GM21390 (cell line): ENCODE measurements at regions not wholly inside any gene's neighbourhood (a gene's known extent, or its start where the extent isn't known, plus 50 kb on each side); places are given as distances from the start of the nearest gene placed in this dataset.

ENCODE experiments used
- ATAC-seq: cut with Tn5 transposase; IDR thresholded peaks from one replicate; pipeline ENCODE4 v1.9.1; 2021; ENCODE audit not compliant: unreplicated experiment

DNA sequence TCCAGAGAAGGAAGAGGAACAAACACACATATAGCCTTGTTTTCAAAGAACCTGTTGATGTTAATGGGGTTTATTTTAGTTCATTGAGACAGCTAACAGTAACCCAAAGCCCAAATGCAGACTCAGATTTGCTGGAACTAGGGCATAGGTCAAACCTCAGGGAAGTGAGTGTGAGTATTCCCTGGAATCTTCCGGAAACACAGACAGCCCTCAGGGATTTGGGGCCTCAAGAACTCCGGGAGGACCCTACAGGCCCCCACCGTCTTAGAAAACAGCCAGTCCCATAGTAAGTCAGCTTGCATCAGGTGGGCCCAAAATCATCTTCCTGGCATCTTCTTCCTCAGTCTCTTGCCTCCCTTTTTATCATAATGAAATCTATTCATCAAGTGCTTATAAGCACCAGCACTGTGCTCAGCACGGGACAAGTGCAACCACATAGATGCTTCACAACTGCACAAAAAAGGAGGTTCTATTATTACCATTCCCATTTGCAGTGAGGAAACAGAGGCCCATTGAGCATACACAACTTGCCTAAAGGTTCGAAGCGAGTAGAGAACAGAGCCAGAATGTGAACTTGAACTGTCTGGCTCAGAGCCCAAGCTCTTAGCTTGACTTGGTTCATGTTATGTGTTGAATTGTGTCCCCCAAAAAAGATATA is 50.2 kb upstream of the BCL11A start:
- ATAC-seq = no peak

DNA sequence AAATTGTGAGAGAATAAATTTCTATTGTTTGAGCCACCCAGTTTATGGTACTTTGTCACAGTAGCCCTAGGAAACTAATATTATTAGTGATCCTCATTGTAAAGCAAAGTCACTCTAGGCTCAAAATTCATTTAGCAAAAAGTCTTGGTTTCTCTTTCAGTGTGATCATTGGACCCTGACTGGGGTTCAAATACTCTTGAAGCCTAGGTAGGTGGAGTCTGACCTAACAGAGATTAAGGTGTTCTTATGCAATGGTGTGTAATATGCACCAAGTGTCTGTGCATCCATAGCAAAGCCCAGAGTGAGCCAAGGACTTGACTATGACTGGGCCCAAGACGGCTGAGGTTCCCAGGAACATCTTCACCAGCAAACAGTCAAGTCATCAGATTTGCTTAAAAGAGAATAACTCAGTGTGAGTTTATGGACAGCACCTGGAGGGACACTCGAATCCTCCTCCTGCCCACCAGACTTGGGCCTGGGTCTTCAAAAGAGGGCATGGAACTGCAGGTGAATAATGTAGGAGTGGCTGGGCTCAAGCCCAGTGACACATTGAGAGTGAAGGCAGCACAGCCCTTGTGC is 51.1 kb upstream of the BCL11A start:
- ATAC-seq = no peak

DNA sequence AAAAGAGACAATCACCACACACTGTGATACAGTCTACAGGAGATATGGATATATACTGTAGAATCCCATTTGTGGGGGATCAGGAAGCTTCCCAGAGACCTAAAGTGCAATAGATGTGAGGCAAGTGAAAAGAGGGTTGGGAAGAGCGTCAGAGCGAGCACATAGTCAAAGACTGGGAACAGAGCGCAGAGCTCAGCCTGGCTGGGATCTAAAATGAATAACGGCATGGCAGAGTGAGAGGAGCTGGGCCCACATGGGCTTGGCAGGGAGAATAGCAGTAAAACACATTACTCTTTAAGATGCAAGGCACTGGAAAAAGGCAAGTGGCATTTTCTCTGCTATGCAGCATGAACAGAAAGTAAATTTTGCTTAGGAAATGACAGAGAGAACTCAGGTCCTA is 52.4 kb upstream of the BCL11A start:
- ATAC-seq = no peak

DNA sequence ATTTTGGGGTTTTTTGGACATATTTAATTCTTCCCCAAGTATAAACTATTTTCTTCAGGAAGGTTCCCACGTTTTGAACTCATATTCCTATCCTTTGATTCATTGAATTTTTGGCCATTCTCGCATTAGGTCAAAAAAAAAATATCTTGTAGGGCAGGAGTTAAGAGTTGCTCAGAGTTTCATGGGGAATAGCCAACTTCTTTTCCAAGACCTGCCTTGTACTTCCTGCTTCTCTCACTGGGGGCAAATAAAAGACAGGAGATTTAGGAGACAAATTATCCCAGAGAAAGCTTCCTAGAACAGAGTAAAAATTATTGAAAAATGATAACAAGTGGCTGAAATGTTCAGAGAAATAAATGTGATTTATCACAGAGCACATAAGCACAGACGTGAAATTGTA is 55.2 kb upstream of the BCL11A start:
- no peak for ATAC-seq

DNA sequence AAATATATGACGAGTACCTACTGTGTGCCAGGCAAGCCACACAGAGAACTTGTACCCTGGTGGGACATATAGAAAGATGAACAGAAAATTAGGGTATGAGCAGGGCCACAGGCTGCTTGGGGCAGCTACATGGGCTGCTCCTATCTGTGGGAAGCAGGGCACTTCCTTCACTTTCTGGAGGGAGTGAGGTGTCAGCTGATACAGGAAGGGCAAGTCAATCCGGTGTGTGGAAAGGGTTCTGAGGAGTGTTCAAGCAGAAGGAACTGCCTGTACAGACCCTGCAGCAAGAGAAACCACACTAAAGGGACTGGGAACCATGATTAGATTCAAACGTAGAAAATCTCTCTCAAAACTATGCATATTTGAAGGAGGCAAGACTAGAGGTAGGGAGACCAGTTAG is 58.6 kb upstream of the BCL11A start:
- no peak for ATAC-seq

DNA sequence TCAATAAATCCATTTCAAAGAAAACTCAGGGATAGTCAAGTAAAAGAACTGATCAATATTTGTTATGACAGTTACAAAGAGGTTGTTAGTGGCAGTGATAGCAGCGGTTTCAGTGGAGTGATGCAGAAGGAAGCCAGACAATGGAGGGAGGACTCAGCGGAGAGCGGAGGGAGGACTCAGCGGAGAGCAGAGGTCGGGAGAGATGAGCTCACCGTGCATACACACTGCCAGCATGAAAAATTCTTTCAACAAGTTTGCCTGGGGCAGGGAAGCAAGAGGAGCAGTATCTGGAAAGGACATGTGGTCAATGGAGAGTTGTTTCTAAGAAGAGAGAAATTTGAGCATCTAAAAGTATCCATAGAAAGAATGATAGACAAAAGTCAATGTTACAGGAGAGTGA is 60.9 kb upstream of the BCL11A start:
- no peak for ATAC-seq

DNA sequence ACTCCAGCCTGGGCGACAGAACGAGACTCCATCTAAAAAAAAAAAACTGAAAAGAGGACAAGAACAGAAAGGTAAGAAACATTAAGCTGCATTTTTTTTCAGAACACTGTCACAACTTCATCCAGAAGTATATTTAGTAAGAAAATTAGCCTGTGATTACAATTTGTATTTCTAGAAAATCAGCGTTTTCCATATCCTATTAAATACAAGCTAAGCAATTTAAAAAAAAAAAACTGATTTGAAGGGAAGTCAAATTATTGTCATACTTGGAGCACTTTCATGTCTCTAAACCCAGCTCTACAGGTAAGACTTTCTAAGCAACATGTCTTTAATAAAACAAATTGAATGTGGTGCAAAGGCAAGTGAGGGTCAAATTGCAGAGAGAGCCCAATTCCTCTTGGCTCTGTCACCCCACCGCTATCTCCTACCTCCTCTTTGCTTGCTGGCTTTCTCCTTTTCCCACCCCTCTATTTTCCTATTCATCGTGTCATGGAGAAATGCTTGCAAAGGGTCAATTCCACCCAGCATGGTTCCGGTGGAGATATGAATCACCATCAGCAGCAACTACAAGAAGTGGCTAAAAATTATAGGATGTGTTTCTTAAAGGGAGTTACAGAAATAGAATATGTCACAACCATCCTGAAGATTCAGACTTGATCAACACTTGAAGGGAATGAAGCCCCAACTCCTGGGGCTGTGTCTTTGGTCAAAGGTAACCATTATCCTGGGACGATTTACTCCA is 68.4 kb upstream of the BCL11A start:
- no peak for ATAC-seq

DNA sequence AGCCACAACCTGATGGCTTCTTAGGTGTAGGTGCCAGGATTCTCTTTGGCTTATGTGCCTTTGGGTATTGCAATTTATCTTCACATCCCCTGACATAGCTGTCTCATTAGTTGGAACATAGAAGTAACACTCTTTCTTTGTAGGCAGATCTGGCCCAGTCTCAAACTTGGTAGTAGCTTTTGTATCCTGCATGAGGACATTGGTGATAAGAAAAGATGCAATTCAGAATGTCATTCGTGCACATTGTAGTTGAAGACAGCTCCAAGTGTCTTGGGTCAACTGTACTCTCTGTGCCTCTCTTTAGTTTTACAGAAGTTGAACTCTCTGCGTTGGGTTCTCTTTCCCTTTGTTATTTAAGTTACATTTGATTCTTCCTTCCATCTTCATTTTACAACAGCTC is 69.6 kb upstream of the BCL11A start:
- no peak for ATAC-seq

DNA sequence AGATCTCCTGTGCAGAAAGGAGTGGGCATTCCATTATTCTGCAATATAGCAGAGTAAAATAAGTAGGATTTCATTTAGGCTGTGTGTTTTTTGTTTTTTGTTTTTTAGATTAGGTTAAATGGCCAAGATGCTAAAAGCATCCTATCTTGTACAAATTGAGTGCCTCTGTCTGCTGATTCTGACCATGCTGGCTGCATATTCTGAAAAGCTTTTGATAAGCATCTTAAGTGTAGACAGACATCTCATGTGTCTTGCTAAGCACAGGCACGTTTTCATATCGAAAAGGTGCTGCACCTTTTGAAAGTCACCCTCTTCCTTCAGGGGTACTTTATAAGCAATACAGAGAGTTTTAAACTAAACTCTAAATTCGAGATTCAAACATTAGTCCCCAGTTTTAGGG is 74.0 kb upstream of the BCL11A start:
- ATAC-seq = no peak

DNA sequence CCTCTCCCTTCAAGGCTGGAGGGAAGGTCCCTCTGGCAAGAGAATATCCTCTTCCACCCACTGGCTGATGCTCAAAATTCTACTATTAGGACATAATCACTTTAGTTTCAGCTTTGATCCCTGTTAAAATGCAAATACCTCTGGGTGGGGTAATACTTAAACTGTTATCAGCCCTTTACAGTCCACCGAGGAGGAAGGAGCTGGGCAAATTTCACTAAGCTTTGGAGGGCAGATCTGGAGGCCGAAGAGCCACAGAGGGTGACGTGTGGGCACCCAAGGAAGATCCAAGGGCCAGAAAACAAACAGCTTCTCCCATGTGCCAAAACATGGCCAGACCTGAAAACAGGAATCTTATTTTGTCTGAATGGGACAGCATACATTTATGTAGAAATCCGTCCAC is 74.6 kb upstream of the BCL11A start:
- no peak for ATAC-seq

DNA sequence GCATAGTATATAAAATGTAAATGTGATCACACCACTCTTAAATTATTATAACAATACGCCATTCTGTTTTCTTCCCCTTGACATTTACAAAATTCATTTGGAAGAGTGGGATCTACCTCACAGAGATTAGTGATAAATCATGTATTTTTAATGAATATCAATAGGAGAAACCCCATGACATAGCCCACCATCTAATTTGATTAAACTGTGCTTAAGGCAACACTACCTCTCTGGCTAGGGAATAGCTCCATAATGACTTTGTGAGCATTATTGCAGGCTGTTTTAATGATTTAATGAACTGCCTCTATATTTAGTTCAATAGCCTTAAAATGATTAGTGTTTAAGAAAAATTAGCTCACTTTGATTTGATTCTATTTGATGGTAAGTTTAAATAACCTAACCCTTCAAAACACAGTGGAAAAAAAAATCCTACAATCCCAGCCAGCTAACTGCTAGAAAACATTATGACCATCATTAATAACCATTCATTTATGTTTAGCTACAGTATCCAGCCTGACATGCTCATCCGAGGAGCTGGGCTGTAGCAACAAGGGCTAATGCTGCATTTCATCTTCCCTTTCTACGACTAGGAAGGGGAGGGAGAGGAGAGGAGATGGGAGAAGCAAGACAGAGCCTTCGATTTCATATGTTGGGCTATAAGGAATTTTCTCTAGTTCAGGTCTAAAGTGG is 75.3 kb upstream of the BCL11A start:
- no peak for ATAC-seq

DNA sequence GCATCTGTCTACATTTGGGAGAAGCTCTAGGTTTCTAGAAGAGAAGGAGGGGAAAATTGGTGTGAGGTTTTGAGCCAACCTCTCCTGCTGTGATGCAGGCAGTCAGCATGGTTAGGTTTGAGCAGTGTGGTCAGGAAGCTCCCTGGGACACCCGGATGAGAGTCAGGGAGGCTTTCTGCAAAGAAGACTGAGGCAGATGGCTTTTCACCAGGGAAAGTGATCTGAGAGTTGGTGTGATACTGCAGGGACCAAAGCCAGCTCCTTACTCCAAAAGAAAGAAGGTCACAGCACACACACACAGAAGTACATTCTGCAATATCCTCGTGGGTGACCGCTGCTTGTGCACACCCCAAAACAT is 75.8 kb upstream of the BCL11A start:
- ATAC-seq = no peak

DNA sequence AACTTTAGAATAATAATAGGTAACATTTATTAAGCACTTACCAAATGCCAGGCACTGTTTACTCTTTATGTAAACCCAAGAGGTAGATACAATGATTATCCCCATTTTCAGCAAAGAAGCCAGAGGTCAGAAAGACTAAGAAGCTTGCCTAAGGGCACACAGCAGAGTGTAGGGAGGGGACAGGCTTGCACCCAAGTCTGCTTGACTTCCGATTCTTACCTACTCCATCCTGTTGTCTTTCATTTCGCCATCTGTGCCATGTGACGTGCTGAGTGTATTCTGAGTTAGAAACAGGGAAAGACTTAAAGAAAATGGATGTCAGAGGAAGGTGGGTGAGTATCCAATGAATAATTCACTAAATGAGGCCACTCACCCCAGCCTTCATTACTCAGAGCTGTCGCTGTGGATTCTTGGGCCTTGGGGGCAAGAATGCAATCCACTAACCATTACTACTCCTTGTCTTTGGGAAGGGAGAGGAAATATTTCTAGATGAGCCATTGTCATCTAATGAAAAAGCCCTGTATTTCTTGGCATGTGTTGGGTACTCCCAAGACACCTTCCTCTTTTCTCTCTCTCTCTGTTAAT is 76.4 kb upstream of the BCL11A start:
- no peak for ATAC-seq

DNA sequence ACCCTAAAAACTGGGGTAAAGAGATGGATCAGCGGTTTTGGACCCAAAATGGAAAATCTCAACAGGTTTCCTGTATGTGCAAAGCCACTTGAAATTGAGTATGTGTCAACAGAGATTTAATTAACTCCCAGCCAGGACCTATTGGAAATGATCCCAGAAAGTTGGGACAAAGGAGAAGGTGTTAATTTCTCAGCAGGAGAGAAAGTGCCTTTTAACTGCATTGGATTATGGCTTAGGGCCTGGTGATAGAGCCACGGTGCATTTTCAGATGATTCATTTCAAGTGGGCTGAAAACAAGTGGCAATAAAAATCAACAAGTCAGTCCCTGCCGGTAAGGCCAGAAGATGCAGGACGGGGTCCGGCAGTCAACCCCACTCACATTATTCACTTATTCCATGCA is 80.2 kb upstream of the BCL11A start:
- no peak for ATAC-seq

DNA sequence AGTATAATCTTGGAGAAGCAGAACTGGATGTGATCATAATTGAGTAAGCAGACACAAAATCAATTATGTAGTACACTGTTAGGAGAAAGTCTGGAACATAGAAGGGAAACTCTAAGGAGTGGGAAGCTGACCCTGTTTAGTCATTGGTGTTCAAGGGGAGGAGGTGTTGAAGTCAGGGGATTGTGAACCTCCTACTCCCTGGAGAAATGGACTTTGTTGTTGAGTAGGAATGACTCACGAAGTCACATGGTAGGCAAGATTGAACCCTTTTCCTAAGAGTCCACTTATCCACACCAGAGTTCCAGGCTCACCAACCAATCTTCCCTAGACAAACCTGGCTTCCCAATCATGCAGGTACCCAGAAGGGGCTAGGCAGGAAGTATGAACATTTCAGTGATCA is 81.0 kb upstream of the BCL11A start:
- ATAC-seq = no peak

DNA sequence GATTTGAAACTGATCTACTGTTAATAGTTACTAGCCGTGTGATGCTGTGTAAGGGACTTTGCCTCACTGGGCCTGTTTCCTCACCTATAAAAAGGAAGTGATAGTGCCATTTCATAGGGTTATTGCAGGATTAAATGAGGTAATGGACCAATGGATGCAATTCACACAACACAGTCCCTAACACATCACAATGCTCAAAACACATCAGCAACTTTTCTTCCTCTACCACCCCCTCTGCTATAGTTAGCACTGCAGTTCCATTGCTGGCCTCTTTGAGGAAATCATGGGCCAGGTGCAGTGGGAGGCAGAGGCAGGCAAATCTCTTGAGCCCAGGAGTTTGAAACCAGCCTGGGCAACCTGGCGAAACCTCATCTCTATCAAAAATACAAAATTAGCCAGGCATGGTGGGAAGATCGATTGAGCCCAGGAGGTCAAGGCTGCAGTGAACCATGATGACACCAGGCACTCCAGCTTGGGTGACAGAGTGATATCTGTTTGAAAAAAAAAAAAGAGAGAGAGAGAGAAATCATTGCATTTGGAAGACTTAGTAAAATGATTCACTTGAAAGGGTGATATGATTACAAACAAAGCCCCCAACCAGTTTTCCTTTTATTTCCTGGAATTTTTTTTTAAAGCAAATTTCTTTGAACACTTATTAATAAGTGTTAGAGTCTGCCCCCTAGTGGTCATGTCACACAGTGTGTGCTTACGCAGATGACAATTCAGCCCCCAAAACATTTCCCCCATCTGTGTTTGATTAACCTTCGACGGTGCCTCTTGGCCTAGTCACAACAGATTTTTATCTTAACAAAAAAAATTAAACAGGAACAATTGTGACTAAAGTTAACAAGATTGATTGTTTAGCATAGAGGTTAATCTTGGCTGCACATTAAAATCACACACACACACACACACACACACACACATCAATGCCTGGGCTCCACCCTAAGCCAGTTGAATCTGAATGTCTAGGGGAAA is 88.6 kb upstream of the BCL11A start:
- peak; percentile 64 for ATAC-seq

DNA sequence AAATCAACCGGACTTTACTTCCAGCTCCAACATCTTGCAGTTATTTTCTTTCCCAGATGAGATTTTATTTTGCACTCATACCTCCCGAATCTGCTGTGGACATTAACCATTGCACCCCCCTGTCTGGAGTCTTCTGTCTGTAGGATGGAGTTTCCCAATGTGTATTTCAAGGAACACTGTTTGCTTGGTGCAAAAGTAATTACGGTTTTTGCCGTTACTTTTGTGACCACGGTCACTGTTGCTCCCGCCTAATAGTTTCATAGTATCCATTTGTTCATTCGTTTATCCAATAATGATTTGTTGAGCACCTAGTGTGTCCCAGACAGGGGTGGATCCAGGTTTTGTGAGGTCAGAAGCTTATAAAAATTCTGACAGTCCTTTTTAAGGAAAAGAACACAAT is 90.3 kb upstream of the BCL11A start:
- ATAC-seq = no peak

DNA sequence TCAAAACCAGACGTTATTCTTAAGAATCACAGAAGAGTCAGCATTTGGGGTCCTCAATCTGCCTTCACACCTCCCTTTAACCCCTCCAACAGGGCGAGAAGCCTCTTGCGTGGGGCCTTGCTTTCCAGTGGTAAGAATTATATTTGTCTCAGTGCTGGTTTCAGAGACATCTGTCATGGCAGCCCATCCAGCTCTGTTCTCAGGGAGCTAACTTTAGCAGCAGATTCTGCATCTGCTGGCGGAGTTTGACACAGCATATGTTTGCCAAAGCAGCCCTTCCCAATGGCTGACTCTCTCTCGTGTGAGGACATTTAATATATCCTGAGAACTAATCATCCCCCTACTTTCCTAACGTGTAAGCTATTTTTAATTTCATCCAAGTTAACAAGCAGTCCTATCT is 91.5 kb upstream of the BCL11A start:
- ATAC-seq = no peak

DNA sequence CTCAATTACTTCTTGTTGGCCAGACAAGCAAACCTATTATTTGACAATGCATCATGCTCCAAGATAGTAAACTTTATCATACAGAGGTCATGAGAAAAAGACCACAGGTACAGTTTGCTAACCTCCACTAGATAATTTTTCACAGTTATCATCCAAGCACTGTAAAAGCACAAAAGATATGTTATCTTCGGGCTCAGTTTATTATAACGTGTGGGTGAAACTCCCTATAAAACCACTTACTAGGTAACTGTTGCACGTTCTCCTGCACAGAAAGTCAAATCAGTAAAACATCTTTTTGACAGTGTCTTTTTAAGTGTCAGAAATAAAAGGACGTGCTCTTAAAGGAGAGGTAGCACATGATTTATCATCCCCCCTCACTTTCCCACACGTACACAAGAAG is 94.7 kb upstream of the BCL11A start:
- ATAC-seq = no peak

DNA sequence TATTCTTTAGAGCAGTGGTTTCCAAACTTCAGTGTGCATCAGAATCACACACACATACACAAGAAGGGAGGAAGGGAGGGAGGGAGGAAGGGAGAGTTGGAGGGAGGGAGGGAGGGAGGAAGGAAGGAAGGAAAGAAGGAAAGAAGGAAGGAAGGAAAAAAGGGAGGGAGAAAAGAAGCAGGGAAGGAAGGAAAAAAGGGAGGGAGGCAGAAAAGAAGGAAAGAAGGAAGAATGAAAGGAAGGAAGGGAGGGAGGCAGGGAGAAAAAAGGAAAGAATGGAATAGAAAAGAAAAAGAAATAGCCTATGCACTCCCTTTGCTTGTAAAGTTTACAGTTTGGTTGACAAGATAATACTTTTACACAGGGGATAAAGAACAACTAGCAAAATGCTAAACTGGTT is 96.3 kb upstream of the BCL11A start:
- no peak for ATAC-seq
